HG03457 (cell line): ENCODE measurements at regions not wholly inside any gene's neighbourhood (a gene's known extent, or its start where the extent isn't known, plus 50 kb on each side); places are given as distances from the start of the nearest gene placed in this dataset.
"Not testable (repeated sequence)": the region's sequence is repeated elsewhere in the genome, so short reads cannot be mapped to it uniquely, and the experiment has no call there.

ENCODE experiments used
- ATAC-seq: cut with Tn5 transposase; IDR thresholded peaks from one replicate; pipeline ENCODE4 v1.9.1; 2021; ENCODE audit warnings: moderate number of reproducible peaks; ENCODE audit not compliant: unreplicated experiment

GRCh38 chr2:31813016-31813415 is 197.8 kb downstream of the MEMO1 start:
- no peak for ATAC-seq

GRCh38 chr2:31812051-31812798 is 198.6 kb downstream of the MEMO1 start:
- ATAC-seq = peak; percentile 94

- no peak for ATAC-seq
Observed at GRCh38 chr2:31811482-31811881, 199.3 kb downstream of the MEMO1 start.

GRCh38 chr2:31810200-31810917 is 200.4 kb downstream of the MEMO1 start:
- ATAC-seq = no peak

- ATAC-seq = no peak
Observed at GRCh38 chr2:31805688-31806087, 205.1 kb downstream of the MEMO1 start.

GRCh38 chr2:31803481-31804153 is 207.2 kb downstream of the MEMO1 start:
- not testable (repeated sequence) for ATAC-seq

- ATAC-seq = no peak
Observed at GRCh38 chr2:31802711-31803110, 208.1 kb downstream of the MEMO1 start.

GRCh38 chr2:31799282-31799681 is 211.5 kb downstream of the MEMO1 start:
- ATAC-seq = not testable (repeated sequence)

GRCh38 chr2:31788273-31788672 is 207.5 kb upstream of the SRD5A2 start:
- ATAC-seq = no peak

GRCh38 chr2:31785876-31786275 is 205.1 kb upstream of the SRD5A2 start:
- peak; percentile 79 for ATAC-seq

- no peak for ATAC-seq
Observed at GRCh38 chr2:31784868-31785267, 204.1 kb upstream of the SRD5A2 start.

GRCh38 chr2:31783446-31784091 is 202.8 kb upstream of the SRD5A2 start:
- ATAC-seq = not testable (repeated sequence)

GRCh38 chr2:31778153-31778552 is 197.4 kb upstream of the SRD5A2 start:
- no peak for ATAC-seq

GRCh38 chr2:31770741-31771140 is 190.0 kb upstream of the SRD5A2 start:
- no peak for ATAC-seq

- ATAC-seq = no peak
Observed at GRCh38 chr2:31765078-31765945, 184.6 kb upstream of the SRD5A2 start.

- no peak for ATAC-seq
Observed at GRCh38 chr2:31764169-31764568, 183.4 kb upstream of the SRD5A2 start.

GRCh38 chr2:31762085-31762484 is 181.3 kb upstream of the SRD5A2 start:
- ATAC-seq = no peak

- ATAC-seq = not testable (repeated sequence)
Observed at GRCh38 chr2:31757351-31757750, 176.6 kb upstream of the SRD5A2 start.

- ATAC-seq = not testable (repeated sequence)
Observed at GRCh38 chr2:31748746-31749145, 168.0 kb upstream of the SRD5A2 start.

GRCh38 chr2:31748041-31748440 is 167.3 kb upstream of the SRD5A2 start:
- no peak for ATAC-seq
